H1 (cell line): ENCODE measurements at regions not wholly inside any gene's neighbourhood (a gene's known extent, or its start where the extent isn't known, plus 50 kb on each side); places are given as distances from the start of the nearest gene placed in this dataset.

Experiments
- ASH2L ChIP-seq: fragments of 200-600, 300-600 bp; sonication (generic); IDR thresholded peaks from one replicate; pipeline ENCODE4 v1.7.1; 2017; ENCODE audit warnings: low read length
- CBX5 ChIP-seq: fragments of 300-800, 300-1000 bp; sonication (generic); IDR thresholded peaks from 2 replicates; pipeline ENCODE4 v1.7.1; 2016; ENCODE audit warnings: antibody characterized with exemption, low read length, low read depth
- GABPA ChIP-seq: IDR thresholded peaks from 2 replicates; pipeline ENCODE4 v1.6.1; 2011; ENCODE audit warnings: mild to moderate bottlenecking, low read length, moderate library complexity, borderline replicate concordance; ENCODE audit not compliant: insufficient read depth
- HDAC2 ChIP-seq, 2 experiments: fragments of 300-600 bp in 1 of 2; sonication (generic) in 1 of 2; IDR thresholded peaks; 2 replicates each; pipeline ENCODE4 v1.6.1; 2011 to 2012; ENCODE audit warnings: low read depth in 2 of 2, low read length in 2 of 2, mild to moderate bottlenecking in 2 of 2, moderate library complexity in 2 of 2, borderline replicate concordance in 1 of 2, inconsistent platforms in 1 of 2
- HDAC6 ChIP-seq: IDR thresholded peaks from one replicate; pipeline ENCODE4 v1.7.1; 2012; ENCODE audit warnings: low read depth, mild to moderate bottlenecking, inconsistent platforms, low read length, moderate library complexity
- NANOG ChIP-seq: IDR thresholded peaks from 2 replicates; pipeline ENCODE4 v1.6.1; 2011; ENCODE audit warnings: low read length, low read depth, mild to moderate bottlenecking, inconsistent platforms; ENCODE audit not compliant: insufficient read depth, poor library complexity, severe bottlenecking
- TCF12 ChIP-seq: IDR thresholded peaks from 2 replicates; pipeline ENCODE4 v1.6.1; 2011; ENCODE audit warnings: low read depth, mild to moderate bottlenecking, low read length
- YY1 ChIP-seq: IDR thresholded peaks from 2 replicates; pipeline ENCODE4 v1.6.1; 2011; ENCODE audit warnings: low read depth, mild to moderate bottlenecking, low read length
- TF ChIP-seq, protein P1 (sequence below): fragments of 300-600 bp; sonication (generic); IDR thresholded peaks from 2 replicates; pipeline ENCODE4 v1.7.1; 2012; ENCODE audit warnings: low read length, moderate library complexity, mild to moderate bottlenecking, inconsistent platforms; ENCODE audit not compliant: insufficient replicate concordance

- TF ChIP-seq, protein P1, sequence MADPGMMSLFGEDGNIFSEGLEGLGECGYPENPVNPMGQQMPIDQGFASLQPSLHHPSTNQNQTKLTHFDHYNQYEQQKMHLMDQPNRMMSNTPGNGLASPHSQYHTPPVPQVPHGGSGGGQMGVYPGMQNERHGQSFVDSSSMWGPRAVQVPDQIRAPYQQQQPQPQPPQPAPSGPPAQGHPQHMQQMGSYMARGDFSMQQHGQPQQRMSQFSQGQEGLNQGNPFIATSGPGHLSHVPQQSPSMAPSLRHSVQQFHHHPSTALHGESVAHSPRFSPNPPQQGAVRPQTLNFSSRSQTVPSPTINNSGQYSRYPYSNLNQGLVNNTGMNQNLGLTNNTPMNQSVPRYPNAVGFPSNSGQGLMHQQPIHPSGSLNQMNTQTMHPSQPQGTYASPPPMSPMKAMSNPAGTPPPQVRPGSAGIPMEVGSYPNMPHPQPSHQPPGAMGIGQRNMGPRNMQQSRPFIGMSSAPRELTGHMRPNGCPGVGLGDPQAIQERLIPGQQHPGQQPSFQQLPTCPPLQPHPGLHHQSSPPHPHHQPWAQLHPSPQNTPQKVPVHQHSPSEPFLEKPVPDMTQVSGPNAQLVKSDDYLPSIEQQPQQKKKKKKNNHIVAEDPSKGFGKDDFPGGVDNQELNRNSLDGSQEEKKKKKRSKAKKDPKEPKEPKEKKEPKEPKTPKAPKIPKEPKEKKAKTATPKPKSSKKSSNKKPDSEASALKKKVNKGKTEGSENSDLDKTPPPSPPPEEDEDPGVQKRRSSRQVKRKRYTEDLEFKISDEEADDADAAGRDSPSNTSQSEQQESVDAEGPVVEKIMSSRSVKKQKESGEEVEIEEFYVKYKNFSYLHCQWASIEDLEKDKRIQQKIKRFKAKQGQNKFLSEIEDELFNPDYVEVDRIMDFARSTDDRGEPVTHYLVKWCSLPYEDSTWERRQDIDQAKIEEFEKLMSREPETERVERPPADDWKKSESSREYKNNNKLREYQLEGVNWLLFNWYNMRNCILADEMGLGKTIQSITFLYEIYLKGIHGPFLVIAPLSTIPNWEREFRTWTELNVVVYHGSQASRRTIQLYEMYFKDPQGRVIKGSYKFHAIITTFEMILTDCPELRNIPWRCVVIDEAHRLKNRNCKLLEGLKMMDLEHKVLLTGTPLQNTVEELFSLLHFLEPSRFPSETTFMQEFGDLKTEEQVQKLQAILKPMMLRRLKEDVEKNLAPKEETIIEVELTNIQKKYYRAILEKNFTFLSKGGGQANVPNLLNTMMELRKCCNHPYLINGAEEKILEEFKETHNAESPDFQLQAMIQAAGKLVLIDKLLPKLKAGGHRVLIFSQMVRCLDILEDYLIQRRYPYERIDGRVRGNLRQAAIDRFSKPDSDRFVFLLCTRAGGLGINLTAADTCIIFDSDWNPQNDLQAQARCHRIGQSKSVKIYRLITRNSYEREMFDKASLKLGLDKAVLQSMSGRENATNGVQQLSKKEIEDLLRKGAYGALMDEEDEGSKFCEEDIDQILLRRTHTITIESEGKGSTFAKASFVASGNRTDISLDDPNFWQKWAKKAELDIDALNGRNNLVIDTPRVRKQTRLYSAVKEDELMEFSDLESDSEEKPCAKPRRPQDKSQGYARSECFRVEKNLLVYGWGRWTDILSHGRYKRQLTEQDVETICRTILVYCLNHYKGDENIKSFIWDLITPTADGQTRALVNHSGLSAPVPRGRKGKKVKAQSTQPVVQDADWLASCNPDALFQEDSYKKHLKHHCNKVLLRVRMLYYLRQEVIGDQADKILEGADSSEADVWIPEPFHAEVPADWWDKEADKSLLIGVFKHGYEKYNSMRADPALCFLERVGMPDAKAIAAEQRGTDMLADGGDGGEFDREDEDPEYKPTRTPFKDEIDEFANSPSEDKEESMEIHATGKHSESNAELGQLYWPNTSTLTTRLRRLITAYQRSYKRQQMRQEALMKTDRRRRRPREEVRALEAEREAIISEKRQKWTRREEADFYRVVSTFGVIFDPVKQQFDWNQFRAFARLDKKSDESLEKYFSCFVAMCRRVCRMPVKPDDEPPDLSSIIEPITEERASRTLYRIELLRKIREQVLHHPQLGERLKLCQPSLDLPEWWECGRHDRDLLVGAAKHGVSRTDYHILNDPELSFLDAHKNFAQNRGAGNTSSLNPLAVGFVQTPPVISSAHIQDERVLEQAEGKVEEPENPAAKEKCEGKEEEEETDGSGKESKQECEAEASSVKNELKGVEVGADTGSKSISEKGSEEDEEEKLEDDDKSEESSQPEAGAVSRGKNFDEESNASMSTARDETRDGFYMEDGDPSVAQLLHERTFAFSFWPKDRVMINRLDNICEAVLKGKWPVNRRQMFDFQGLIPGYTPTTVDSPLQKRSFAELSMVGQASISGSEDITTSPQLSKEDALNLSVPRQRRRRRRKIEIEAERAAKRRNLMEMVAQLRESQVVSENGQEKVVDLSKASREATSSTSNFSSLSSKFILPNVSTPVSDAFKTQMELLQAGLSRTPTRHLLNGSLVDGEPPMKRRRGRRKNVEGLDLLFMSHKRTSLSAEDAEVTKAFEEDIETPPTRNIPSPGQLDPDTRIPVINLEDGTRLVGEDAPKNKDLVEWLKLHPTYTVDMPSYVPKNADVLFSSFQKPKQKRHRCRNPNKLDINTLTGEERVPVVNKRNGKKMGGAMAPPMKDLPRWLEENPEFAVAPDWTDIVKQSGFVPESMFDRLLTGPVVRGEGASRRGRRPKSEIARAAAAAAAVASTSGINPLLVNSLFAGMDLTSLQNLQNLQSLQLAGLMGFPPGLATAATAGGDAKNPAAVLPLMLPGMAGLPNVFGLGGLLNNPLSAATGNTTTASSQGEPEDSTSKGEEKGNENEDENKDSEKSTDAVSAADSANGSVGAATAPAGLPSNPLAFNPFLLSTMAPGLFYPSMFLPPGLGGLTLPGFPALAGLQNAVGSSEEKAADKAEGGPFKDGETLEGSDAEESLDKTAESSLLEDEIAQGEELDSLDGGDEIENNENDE, result no peak
- TF ChIP-seq TCF12, result no peak
- TF ChIP-seq HDAC2 (IDR thresholded peaks at IDR 0.05; ENCODE audit: borderline replicate concordance in 1 of 2, low read depth in 2 of 2, low read length in 2 of 2), result no peak
- TF ChIP-seq CBX5, result no peak
- no peak for TF ChIP-seq ASH2L
- no peak for TF ChIP-seq GABPA
- no peak for TF ChIP-seq HDAC6
- no peak for TF ChIP-seq YY1
- no peak for TF ChIP-seq NANOG
These were observed 1200.7 kb downstream of the SLITRK1 start (continued) for GRCh38 chr13:82681535-82681934.
